GM19240 (cell line): ENCODE measurements at regions not wholly inside any gene's neighbourhood (a gene's known extent, or its start where the extent isn't known, plus 50 kb on each side); places are given as distances from the start of the nearest gene placed in this dataset.

Experiments used
- DNase-seq: peaks from one replicate; pipeline ENCODE4 v3.0.0; 2011; ENCODE audit warnings: low spot score; ENCODE audit not compliant: insufficient read length

GRCh38 chr7:155178096-155178495, 108.0 kb downstream of the HTR5A start:
- no peak for DNase-seq

- no peak for DNase-seq
Observed at GRCh38 chr7:155181768-155182167, 111.6 kb downstream of the HTR5A start.

GRCh38 chr7:155182406-155182970, 112.4 kb downstream of the HTR5A start:
- DNase-seq, result no peak

GRCh38 chr7:155183655-155184054, 113.5 kb downstream of the HTR5A start:
- no peak for DNase-seq

GRCh38 chr7:155184923-155185322, 112.8 kb upstream of the INSIG1 start:
- DNase-seq, result no peak

GRCh38 chr7:155187061-155187785, 110.5 kb upstream of the INSIG1 start:
- no peak for DNase-seq

- DNase-seq, result no peak
Observed at GRCh38 chr7:155188357-155188756, 109.3 kb upstream of the INSIG1 start.

- no peak for DNase-seq
Observed at GRCh38 chr7:155188821-155189581, 108.7 kb upstream of the INSIG1 start.

- DNase-seq, result no peak
Observed at GRCh38 chr7:155189590-155189989, 108.1 kb upstream of the INSIG1 start.

GRCh38 chr7:155190688-155191087, 107.0 kb upstream of the INSIG1 start:
- DNase-seq, result peak; percentile 35

- DNase-seq, result no peak
Observed at GRCh38 chr7:155191137-155191536, 106.5 kb upstream of the INSIG1 start.

- DNase-seq, result no peak
Observed at GRCh38 chr7:155191901-155192478, 105.7 kb upstream of the INSIG1 start.

GRCh38 chr7:155192961-155193640, 104.6 kb upstream of the INSIG1 start:
- no peak for DNase-seq

GRCh38 chr7:155193716-155194115, 104.0 kb upstream of the INSIG1 start:
- no peak for DNase-seq

- no peak for DNase-seq
Observed at GRCh38 chr7:155194382-155195140, 103.1 kb upstream of the INSIG1 start.

- no peak for DNase-seq
Observed at GRCh38 chr7:155195939-155196523, 101.6 kb upstream of the INSIG1 start.

- no peak for DNase-seq
Observed at GRCh38 chr7:155198196-155198892, 99.3 kb upstream of the INSIG1 start.

GRCh38 chr7:155198901-155199845, 98.5 kb upstream of the INSIG1 start:
- no peak for DNase-seq
